ENCODE measurements at regions not wholly inside any gene's neighbourhood (a gene's known extent, or its start where the extent isn't known, plus 50 kb on each side); places are given as distances from the start of the nearest gene placed in this dataset.

DNA sequence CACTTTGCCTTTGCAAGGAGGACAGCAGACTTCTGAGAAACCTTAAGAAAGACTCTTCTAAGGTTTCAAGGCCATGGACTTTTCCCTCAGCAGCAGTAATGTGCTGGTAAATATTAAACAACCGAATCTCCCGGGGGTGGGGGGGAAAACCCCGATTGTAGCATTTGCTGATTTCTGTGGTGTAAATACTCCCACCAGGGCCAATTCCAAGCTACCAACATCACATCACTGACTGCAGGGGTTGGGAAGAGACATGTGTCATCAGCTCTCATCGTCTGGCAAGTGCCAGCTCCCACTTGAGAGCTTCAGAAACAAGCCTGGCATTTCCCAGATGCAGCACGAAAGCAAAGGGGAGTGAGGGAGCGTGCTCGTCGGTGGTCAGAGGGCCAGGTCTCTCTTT, 101.2 kb downstream of the BCOR start:
- TF ChIP-seq, protein P1, sequence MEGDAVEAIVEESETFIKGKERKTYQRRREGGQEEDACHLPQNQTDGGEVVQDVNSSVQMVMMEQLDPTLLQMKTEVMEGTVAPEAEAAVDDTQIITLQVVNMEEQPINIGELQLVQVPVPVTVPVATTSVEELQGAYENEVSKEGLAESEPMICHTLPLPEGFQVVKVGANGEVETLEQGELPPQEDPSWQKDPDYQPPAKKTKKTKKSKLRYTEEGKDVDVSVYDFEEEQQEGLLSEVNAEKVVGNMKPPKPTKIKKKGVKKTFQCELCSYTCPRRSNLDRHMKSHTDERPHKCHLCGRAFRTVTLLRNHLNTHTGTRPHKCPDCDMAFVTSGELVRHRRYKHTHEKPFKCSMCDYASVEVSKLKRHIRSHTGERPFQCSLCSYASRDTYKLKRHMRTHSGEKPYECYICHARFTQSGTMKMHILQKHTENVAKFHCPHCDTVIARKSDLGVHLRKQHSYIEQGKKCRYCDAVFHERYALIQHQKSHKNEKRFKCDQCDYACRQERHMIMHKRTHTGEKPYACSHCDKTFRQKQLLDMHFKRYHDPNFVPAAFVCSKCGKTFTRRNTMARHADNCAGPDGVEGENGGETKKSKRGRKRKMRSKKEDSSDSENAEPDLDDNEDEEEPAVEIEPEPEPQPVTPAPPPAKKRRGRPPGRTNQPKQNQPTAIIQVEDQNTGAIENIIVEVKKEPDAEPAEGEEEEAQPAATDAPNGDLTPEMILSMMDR (IDR thresholded peaks at IDR 0.05) = no peak
- TF ChIP-seq POLR2A (IDR thresholded peaks at IDR 0.05) = no peak

Measured in body of pancreas (tissue), 4 donors.